ENCODE measurements at regions not wholly inside any gene's neighbourhood (a gene's known extent, or its start where the extent isn't known, plus 50 kb on each side); places are given as distances from the start of the nearest gene placed in this dataset.

GRCh38 chr5:162842727-162843126, 594.7 kb upstream of the CCNG1 start:
- TF ChIP-seq CTCF (IDR thresholded peaks at IDR 0.05; ENCODE audit: poor library complexity): no peak
- no peak for TF ChIP-seq EZH2 (IDR thresholded peaks at IDR 0.05; ENCODE audit: borderline replicate concordance)
